ENCODE measurements at regions not wholly inside any gene's neighbourhood (a gene's known extent, or its start where the extent isn't known, plus 50 kb on each side); places are given as distances from the start of the nearest gene placed in this dataset.

GRCh38 chr20:50306478-50307423, 116.1 kb downstream of the CEBPB start:
- TF ChIP-seq CTCF (IDR thresholded peaks at IDR 0.05; ENCODE audit: low read depth, low read length): no peak
- DNase-seq (ENCODE audit: low read depth in 2 of 2): no peak
- H3K4me3 ChIP-seq (replicated peaks in 1 of 2; ENCODE audit: low read depth in 2 of 2, low read length in 2 of 2): no peak overlapping the region

DNA sequence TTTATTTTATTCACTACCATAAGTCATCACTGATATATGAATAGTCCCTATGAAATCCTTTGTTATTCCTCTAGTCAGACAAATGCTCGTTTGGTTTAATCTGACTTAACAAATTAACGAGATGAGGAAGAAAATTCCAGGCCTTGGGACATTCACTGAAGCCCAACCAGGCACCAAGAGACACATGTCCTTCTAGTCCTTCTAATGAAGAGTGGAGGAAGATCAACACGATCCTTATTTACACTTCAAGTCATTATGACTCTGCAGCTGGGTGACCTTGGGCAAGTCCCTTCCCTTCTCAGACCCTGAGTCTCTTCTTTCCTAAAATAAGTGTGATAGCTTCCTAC, 117.5 kb downstream of the CEBPB start:
- no peak overlapping the region for H3K4me3 ChIP-seq (replicated peaks in 1 of 2; ENCODE audit: low read depth in 2 of 2, low read length in 2 of 2)
- no peak for DNase-seq (ENCODE audit: low read depth in 2 of 2)
- TF ChIP-seq CTCF (IDR thresholded peaks at IDR 0.05; ENCODE audit: low read depth, low read length): no peak

- no peak for TF ChIP-seq CTCF (IDR thresholded peaks at IDR 0.05; ENCODE audit: low read depth, low read length)
- DNase-seq (ENCODE audit: low read depth in 2 of 2): peak; percentile 99
- no peak overlapping the region for H3K4me3 ChIP-seq (replicated peaks in 1 of 2; ENCODE audit: low read depth in 2 of 2, low read length in 2 of 2)
Observed at GRCh38 chr20:50308513-50309279, 118.1 kb downstream of the CEBPB start.

- peak; percentile 76 to 79 for DNase-seq (ENCODE audit: low read depth in 2 of 2)
- no peak overlapping the region for H3K4me3 ChIP-seq (replicated peaks in 1 of 2; ENCODE audit: low read depth in 2 of 2, low read length in 2 of 2)
- no peak for TF ChIP-seq CTCF (IDR thresholded peaks at IDR 0.05; ENCODE audit: low read depth, low read length)
Observed at GRCh38 chr20:50309280-50309763, 118.7 kb downstream of the CEBPB start.

- TF ChIP-seq CTCF (IDR thresholded peaks at IDR 0.05; ENCODE audit: low read depth, low read length): no peak
- H3K4me3 ChIP-seq (replicated peaks in 1 of 2; ENCODE audit: low read depth in 2 of 2, low read length in 2 of 2): no peak overlapping the region
- no peak for DNase-seq (ENCODE audit: low read depth in 2 of 2)
Observed at GRCh38 chr20:50309764-50310672, 119.4 kb downstream of the CEBPB start.

DNA sequence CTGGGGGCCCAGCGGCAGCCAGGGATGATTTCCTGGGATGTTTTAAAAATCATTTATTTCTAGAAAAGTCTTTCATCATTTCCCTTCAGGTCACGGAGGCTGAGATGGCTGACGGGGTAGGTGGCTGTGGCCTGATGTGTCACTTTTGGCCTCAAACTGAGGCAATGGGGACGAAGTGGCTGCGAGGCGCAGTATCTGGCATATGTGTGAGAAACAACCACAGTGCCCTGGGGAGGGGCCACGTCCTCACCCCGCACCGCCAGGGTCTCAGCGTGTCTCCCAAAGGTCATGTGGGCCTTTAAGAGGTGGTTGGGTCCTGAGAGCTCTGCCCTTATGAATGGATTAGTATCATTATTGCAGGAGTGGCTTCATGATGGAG, 120.0 kb downstream of the CEBPB start:
- H3K4me3 ChIP-seq (replicated peaks in 1 of 2; ENCODE audit: low read depth in 2 of 2, low read length in 2 of 2): no peak overlapping the region
- no peak for TF ChIP-seq CTCF (IDR thresholded peaks at IDR 0.05; ENCODE audit: low read depth, low read length)
- no peak for DNase-seq (ENCODE audit: low read depth in 2 of 2)

Measured in cardiac fibroblast (primary cell).